Activated CD4-positive, alpha-beta memory T cell treated with anti-CD3 and anti-CD28 coated beads for 36 hours (primary cell): ENCODE measurements at regions not wholly inside any gene's neighbourhood (a gene's known extent, or its start where the extent isn't known, plus 50 kb on each side); places are given as distances from the start of the nearest gene placed in this dataset.

Experiments
- CTCF ChIA-PET: fragments of 350-600 bp; sonication (Branson Sonifier 250); formaldehyde crosslinking; loops from one replicate; lab custom pipeline; 2021; ENCODE audit warnings: antibody characterized with exemption, inconsistent platforms; lab: Charles Lee
- POLR2A ChIA-PET: fragments of 350-600 bp; sonication (Branson Sonifier 250); formaldehyde crosslinking; loops from one replicate; lab custom pipeline; 2021; ENCODE audit warnings: antibody characterized with exemption; lab: Charles Lee
- DNase-seq: peaks from one replicate; pipeline ENCODE4 v3.0.0-alpha.2; 2020
- H3K27ac Mint-ChIP-seq: one replicate; pipeline ENCODE4 v1.8.0; 2021; ENCODE audit warnings: mixed read lengths
- H3K27me3 Mint-ChIP-seq: one replicate; pipeline ENCODE4 v1.8.0; 2021; ENCODE audit warnings: mixed read lengths
- H3K36me3 Mint-ChIP-seq: one replicate; pipeline ENCODE4 v1.8.0; 2021; ENCODE audit warnings: mixed read lengths
- H3K4me1 Mint-ChIP-seq: one replicate; pipeline ENCODE4 v1.8.0; 2021; ENCODE audit warnings: low read depth, mixed read lengths
- H3K4me3 Mint-ChIP-seq: one replicate; pipeline ENCODE4 v1.8.0; 2021; ENCODE audit warnings: mild to moderate bottlenecking, mixed read lengths
- H3K9me3 Mint-ChIP-seq: one replicate; pipeline ENCODE4 v1.8.0; 2021; ENCODE audit warnings: mixed read lengths
- intact Hi-C: fragments of 100-400 bp; cut with micrococcal nuclease; formaldehyde crosslinking; loops from one replicate; pipeline ENCODE4 v1.15.1; 2023

DNA sequence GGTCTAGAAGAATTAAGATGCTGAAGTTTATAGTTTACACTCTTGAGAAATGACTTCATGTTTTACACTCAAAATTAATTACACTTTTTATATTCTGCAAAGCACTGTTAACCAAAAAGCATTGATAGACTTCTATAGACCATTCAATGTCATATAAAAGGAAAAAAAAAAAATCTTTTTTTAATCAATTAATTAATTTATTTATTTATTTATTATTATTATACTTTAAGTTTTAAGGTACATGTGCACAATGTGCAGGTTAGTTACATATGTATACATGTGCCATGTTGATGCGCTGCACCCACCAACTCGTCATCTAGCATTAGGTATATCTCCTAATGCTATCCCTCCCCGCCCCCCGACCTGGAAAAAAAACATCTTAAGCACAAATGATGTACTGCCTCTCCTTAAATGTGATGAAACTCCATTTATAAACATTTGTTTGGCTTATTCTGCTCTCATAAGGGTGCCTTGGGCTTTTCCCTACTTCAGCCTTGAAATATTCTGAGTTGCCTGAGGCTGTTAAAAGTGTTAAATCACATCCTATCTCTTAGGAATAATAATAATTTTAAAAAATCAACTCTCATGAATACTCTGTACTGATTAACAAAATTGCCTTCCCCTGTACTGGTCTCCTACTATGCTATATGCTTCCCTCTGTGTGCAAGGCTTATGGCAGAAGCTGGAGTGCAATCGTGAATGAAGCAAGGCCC is 466.9 kb downstream of the SOX2 start:
- Mint-ChIP-seq H3K4me3 (no peak overlapping the region), H3K4me1 (no peaks in the 10 kb centered on the region), H3K36me3 (no peaks in the 10 kb centered on the region), H3K27me3 (no peaks in the 10 kb centered on the region), H3K27ac (no peak overlapping the region), H3K9me3 (no peaks in the 10 kb centered on the region)
- DNase-seq = no peak
- ChIA-PET CTCF (no interaction called here), POLR2A (no interaction called here)
- intact Hi-C loops = no loop called here

DNA sequence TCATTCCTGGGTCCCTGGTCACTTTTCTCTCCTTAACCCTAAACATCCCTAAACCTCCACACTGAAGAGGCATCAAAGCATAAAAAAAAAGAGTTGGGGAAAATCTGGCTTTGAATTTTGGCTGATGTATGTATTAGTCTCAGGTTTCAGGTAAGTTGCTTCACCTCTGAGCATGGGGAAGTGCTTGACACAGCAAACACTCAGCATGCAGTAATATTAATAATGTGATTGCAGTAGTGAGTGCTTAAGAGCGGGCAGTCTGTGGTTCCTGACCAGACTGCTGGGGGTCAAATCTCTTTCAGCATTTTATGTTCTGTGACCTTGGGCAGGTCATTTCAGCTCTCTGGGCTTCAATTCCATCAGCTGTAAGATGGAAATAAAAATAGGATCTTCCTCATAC is 467.9 kb downstream of the SOX2 start:
- Mint-ChIP-seq H3K27me3 (no peaks in the 10 kb centered on the region), H3K4me1 (no peaks in the 10 kb centered on the region), H3K9me3 (no peaks in the 10 kb centered on the region), H3K4me3 (no peak overlapping the region), H3K36me3 (no peaks in the 10 kb centered on the region), H3K27ac (no peak overlapping the region)
- no peak for DNase-seq
- ChIA-PET POLR2A (no interaction called here), CTCF (no interaction called here)
- intact Hi-C loops = no loop called here

DNA sequence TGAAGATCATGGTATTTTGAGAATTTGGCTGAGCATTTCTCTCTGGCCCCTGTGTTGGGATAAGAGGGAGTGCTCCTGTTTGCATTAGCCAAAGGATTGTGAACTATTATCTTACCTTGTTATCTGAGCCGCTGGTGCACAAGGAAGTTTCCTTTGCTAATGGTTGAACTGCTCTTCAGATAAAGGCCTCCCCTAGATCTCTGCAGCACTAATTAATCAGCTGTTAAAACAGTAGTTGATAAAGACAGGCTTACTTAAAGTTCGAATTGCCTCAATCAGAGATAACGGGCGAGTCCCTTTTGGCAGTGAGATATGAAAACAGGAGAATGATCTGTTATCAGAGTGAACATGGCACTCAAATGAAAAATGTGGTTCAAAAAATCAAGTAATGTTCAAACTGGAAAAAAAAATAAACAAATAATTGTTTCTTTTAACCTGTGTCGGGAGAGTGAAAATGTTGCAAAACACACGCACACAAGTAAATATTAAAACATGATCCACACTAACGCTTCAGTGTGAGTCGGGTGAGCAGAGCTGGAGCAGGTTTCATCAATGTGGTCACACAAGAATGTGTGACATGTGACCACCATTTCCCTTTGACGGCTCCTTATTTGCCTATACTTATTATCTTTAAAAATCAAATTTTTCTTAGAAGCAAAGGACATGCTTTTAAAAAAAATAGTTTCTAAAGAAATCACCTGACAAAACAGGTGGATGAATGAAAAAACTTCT is 469.1 kb downstream of the SOX2 start:
- Mint-ChIP-seq H3K27ac (no peak overlapping the region), H3K4me1 (no peaks in the 10 kb centered on the region), H3K9me3 (no peaks in the 10 kb centered on the region), H3K27me3 (no peaks in the 10 kb centered on the region), H3K36me3 (no peaks in the 10 kb centered on the region), H3K4me3 (no peak overlapping the region)
- ChIA-PET CTCF (no interaction called here), POLR2A (no interaction called here)
- intact Hi-C loops = no loop called here
- DNase-seq = no peak

DNA sequence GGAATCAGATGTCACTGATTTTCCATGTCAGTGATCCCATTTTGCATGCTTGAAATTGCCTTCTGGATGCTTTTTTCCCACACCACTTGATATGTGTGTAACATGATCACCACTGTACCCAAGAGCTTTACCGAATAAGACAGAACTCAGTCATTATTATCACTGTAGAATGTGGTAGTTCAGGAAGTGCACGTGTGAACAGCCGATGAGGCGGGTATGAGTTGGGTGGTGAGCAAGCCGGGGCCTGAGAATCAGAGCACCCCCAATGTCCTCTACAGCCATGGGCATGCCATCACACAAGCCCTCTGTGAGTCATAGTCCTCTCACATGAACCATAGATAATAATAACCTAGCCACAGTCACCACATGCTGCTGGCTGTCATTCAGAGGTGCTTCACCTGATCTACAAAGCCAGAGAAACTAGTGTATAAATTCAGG is 470.8 kb downstream of the SOX2 start:
- ChIA-PET CTCF (no interaction called here), POLR2A (no interaction called here)
- Mint-ChIP-seq H3K9me3 (no peaks in the 10 kb centered on the region), H3K4me1 (no peaks in the 10 kb centered on the region), H3K27me3 (no peaks in the 10 kb centered on the region), H3K36me3 (no peaks in the 10 kb centered on the region), H3K4me3 (no peak overlapping the region), H3K27ac (no peak overlapping the region)
- no peak for DNase-seq
- intact Hi-C loops = no loop called here

DNA sequence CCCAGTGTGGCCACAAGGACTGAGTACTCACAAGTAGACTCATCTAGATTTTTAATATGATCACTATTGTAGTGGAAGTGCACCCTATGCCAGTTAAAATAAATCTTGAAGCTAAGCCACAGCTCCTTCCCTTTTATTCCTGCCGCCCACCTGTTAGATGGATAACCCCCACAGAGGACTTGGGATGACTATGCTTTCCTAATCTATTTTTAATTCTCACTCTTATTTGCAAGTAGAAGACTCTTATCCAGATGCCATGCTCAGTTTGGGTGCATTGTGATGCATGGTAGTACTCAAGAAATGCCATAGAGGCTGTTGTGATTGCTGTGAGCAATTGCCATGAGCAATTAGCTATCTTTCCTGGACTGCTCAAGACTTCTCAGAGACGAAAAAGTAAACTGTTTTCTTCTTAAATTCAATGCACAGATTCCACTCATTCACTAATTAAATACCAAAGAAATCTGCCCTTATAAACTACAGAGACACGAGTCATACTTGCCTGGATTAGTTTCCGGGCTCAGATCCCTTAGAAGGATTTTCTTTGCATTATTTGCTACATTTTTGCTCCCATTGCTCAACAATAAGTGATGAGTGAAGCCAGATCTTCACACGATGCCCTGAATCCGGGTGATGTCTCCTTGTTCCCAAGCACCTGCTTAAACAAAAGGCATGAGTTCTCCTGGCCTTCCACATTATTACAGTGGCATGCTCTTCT is 472.1 kb downstream of the SOX2 start:
- Mint-ChIP-seq H3K36me3 (no peaks in the 10 kb centered on the region), H3K27me3 (no peaks in the 10 kb centered on the region), H3K4me3 (no peak overlapping the region), H3K27ac (no peak overlapping the region), H3K9me3 (no peaks in the 10 kb centered on the region), H3K4me1 (no peaks in the 10 kb centered on the region)
- CTCF ChIA-PET = no interaction called here
- POLR2A ChIA-PET = no interaction called here
- intact Hi-C loops = no loop called here
- DNase-seq = no peak

DNA sequence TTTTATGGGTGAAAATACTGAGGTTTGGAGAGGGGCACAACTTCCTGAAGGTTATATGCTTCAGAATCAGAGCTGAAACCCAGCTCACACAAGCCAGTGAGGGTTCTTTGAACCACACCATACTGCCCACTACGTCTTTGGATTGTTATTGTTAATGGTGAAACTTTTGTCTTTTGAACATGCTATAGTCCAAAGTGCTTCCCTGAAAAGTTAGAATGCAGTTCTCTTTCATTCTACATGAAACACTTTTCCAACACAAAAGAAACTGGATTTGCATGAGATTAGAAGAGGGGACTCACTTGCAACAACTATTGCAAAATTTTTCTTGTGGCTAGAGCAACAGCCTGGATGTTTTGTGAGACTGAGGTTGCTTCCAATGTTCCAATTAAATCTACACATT is 473.6 kb downstream of the SOX2 start:
- POLR2A ChIA-PET = no interaction called here
- H3K4me3 Mint-ChIP-seq = no peak overlapping the region
- CTCF ChIA-PET = no interaction called here
- no peak for DNase-seq
- no peaks in the 10 kb centered on the region for H3K36me3 Mint-ChIP-seq
- intact Hi-C loops = no loop called here
- no peak overlapping the region for H3K27ac Mint-ChIP-seq
- no peaks in the 10 kb centered on the region for H3K9me3 Mint-ChIP-seq
- no peaks in the 10 kb centered on the region for H3K4me1 Mint-ChIP-seq
- H3K27me3 Mint-ChIP-seq = no peaks in the 10 kb centered on the region

DNA sequence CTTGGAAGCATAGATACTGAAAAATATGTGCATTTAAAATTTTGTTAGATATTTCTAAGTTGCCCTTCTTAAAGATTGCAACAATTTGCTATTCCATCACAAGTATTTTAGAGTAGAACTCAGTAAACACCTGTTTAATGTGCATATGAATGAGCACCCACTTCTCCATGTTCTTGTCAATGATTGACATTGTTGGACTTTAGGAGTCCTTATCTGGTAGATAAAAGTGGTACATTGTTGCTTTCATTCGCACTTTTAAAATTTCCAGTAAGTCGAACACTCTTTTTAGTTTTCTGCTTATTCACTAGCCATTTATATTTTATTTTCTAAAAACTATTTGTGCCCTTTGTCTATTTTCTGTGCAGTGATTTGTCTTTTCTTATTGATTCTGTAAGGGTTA is 478.3 kb downstream of the SOX2 start:
- POLR2A ChIA-PET = no interaction called here
- H3K27me3 Mint-ChIP-seq = no peaks in the 10 kb centered on the region
- intact Hi-C loops = no loop called here
- H3K4me3 Mint-ChIP-seq = no peak overlapping the region
- no peaks in the 10 kb centered on the region for H3K36me3 Mint-ChIP-seq
- CTCF ChIA-PET = no interaction called here
- H3K4me1 Mint-ChIP-seq = no peaks in the 10 kb centered on the region
- H3K27ac Mint-ChIP-seq = no peak overlapping the region
- H3K9me3 Mint-ChIP-seq = no peaks in the 10 kb centered on the region
- DNase-seq = no peak

DNA sequence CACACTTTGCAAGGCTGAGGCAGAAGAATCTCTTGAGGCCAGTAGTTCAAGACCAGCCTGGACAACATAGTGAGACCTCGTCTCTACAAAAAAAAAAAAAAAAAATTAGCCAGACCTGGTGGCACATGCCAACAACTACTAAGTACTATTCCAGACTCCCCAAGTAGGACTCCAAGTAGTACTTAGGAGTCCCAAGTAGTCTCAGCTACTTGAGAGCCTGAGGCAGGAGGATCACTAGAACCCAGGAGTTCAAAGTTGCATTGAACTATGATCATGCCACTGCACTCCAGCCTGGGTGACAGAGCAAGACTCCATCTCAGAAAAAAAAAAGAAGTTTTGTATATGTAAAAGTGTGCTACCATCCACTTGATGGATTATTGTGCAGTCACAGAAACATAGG is 486.6 kb downstream of the SOX2 start:
- CTCF ChIA-PET = no interaction called here
- H3K9me3 Mint-ChIP-seq = no peaks in the 10 kb centered on the region
- no peak overlapping the region for H3K4me3 Mint-ChIP-seq
- intact Hi-C loops = no loop called here
- POLR2A ChIA-PET = no interaction called here
- H3K36me3 Mint-ChIP-seq = no peaks in the 10 kb centered on the region
- H3K27me3 Mint-ChIP-seq = no peaks in the 10 kb centered on the region
- no peak for DNase-seq
- H3K27ac Mint-ChIP-seq = no peak overlapping the region
- no peaks in the 10 kb centered on the region for H3K4me1 Mint-ChIP-seq

DNA sequence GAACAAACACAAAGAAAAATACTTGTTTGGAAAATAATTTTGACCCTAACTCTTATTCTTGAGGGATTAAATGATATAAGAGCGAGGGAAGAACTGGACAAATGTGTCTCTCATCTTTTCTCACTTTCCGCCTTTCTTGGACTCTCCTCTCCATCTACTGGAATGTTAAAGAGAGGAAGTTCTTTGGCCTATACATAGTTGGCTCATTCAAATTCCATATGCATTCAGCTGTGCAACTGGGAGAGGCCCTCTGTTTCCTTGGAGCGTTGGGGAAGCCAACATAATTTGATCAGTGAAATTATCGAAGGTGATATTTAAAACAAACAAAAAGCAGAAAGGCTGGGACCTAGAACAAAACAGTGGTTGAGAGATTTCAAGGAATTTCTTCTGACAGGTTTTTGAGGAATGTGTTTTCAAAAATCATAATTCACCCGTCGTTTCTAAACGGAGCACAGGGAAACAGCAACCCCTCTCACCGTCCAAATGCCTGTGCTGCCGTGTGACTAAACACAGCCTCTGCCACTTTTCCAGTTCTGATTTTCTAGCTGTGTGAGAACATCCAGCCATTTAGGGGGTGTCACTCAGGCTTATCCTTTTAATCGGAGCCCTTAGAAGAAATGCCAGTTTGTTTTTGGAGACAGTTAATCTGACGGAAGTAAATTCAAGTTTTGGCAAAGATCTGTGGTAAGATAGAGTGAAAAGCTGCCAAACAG is 489.9 kb downstream of the SOX2 start:
- ChIA-PET POLR2A (no interaction called here), CTCF (no interaction called here)
- Mint-ChIP-seq H3K27me3 (no peaks in the 10 kb centered on the region), H3K9me3 (no peaks in the 10 kb centered on the region), H3K4me3 (no peak overlapping the region), H3K27ac (no peak overlapping the region), H3K36me3 (no peaks in the 10 kb centered on the region), H3K4me1 (no peaks in the 10 kb centered on the region)
- intact Hi-C loops = no loop called here
- no peak for DNase-seq

DNA sequence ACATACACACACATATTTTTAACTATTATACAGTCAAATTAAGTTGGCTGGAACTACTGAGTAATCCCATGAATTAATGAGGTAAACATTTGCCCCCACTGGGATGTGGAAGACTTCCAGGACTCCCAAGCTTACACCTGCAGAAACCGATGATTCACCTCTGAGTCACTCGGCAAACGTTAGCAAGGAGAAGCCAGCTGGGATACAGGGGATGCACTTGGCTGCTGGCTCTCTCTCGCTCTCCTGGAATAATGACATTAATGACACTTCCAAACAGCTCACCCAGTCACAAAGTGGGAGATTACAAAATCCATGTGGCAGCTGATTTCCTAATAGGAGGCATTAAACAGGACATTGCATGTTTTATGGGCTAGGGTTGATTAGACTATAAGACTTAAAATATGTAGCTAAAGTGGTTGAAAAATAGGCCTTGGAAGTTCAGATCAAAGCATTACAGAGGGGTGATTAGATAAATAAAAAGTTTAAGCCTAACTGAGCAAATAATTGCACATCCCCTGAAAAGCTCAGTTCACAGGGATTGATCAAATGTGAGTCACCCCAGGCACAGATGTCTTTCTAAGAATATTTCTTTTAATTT is 500.9 kb downstream of the SOX2 start:
- ChIA-PET POLR2A (no interaction called here), CTCF (no interaction called here)
- H3K27me3 Mint-ChIP-seq = no peaks in the 10 kb centered on the region
- no peaks in the 10 kb centered on the region for H3K9me3 Mint-ChIP-seq
- no peak overlapping the region for H3K27ac Mint-ChIP-seq
- no peak overlapping the region for H3K4me3 Mint-ChIP-seq
- DNase-seq = no peak
- intact Hi-C loops = no loop called here
- no peaks in the 10 kb centered on the region for H3K36me3 Mint-ChIP-seq
- no peaks in the 10 kb centered on the region for H3K4me1 Mint-ChIP-seq

DNA sequence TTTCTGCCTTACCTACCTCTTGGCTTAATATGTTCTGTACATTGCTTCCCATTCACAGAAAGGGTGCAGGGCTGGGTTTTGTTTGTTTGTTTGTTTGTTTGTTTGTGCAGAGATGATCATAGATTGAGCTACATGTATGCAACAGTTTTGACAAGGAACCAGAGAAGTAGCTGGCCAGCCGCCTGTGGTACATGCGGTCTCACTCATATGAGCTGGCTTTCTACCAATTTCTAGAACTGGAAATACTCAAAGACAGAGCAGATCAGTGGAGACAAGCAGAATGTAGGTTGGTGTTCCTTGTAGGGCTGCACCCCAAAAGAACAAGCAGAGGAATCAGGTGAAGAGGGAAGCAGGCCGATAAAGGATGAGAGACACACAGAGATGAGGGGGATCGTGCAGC is 502.7 kb downstream of the SOX2 start:
- CTCF ChIA-PET = no interaction called here
- no peaks in the 10 kb centered on the region for H3K9me3 Mint-ChIP-seq
- H3K4me3 Mint-ChIP-seq = no peak overlapping the region
- H3K27ac Mint-ChIP-seq = no peak overlapping the region
- no peak for DNase-seq
- POLR2A ChIA-PET = no interaction called here
- H3K4me1 Mint-ChIP-seq = no peaks in the 10 kb centered on the region
- intact Hi-C loops = no loop called here
- H3K27me3 Mint-ChIP-seq = no peaks in the 10 kb centered on the region
- no peaks in the 10 kb centered on the region for H3K36me3 Mint-ChIP-seq

DNA sequence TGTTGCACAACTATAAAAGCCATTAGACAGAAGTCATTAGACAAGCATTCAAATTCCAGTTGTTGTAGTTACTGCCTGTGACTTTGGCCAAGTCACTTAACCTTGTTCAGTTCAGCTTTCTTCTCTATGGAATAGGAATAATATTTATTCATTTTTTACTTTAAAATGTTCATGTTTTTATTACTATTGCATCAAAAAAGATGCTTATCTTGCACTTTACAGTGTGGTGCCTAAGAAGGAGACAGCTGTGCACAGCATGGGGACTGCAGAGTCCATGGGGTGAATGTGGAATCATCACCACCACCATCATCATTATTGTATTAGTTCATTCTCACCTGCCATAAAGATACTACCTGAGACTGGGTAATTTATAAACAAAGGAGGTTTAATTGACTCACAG is 504.2 kb downstream of the SOX2 start:
- Mint-ChIP-seq H3K4me1 (no peaks in the 10 kb centered on the region), H3K36me3 (no peaks in the 10 kb centered on the region), H3K27ac (no peak overlapping the region), H3K9me3 (no peaks in the 10 kb centered on the region), H3K4me3 (no peak overlapping the region), H3K27me3 (no peaks in the 10 kb centered on the region)
- no peak for DNase-seq
- POLR2A ChIA-PET = no interaction called here
- intact Hi-C loops = no loop called here
- CTCF ChIA-PET = no interaction called here
